Left lung (tissue), 4 donors: ENCODE measurements at regions not wholly inside any gene's neighbourhood (a gene's known extent, or its start where the extent isn't known, plus 50 kb on each side); places are given as distances from the start of the nearest gene placed in this dataset.
"Not testable (repeated sequence)": the region's sequence is repeated elsewhere in the genome, so short reads cannot be mapped to it uniquely, and the experiment has no call there.

Experiments used
- ATAC-seq: fragments of 200-7000 bp; cut with Tn5 transposase; one replicate; pipeline ENCODE4 v1.9.1; 2020; ENCODE audit warnings: moderate library complexity
- DNase-seq, 4 donors: peaks; one replicate each; pipeline ENCODE4 v3.0.0-alpha.2; 2013 to 2020
- H3K27ac ChIP-seq, 2 donors: fragments of 200-600 bp; sonication (generic) in 1 of 2; one replicate each; pipeline versions ENCODE4 v1.5.0 to v1.8.0; 2020 to 2021
- H3K27me3 ChIP-seq, 2 donors: fragments of 200-600 bp; sonication (generic) in 1 of 2; one replicate each; pipeline versions ENCODE4 v1.5.0 to v1.8.0; 2020 to 2021
- H3K36me3 ChIP-seq, 2 donors: fragments of 200-600 bp; sonication (generic) in 1 of 2; one replicate each; pipeline versions ENCODE4 v1.5.0 to v1.8.0; 2020 to 2021
- H3K4me1 ChIP-seq, 2 donors: fragments of 200-600 bp; one replicate each; pipeline ENCODE4 v1.8.0; 2021
- H3K4me3 ChIP-seq, 2 donors: fragments of 200-600 bp; sonication (generic) in 1 of 2; one replicate each; pipeline versions ENCODE4 v1.5.0 to v1.8.0; 2020 to 2021; ENCODE audit warnings: mild to moderate bottlenecking in 1 of 2
- H3K9me3 ChIP-seq, 2 donors: fragments of 200-600 bp; sonication (generic) in 1 of 2; one replicate each; pipeline versions ENCODE4 v1.5.0 to v1.8.0; 2020 to 2021
- CTCF ChIP-seq, 2 donors: fragments of 200-600 bp; sonication (generic) in 1 of 2; IDR thresholded peaks; one replicate each; pipeline versions ENCODE4 v1.5.0 to v1.8.0; 2021; ENCODE audit warnings: antibody characterized with exemption in 2 of 2
- intact Hi-C, 2 donors: fragments of 100-400 bp; cut with DNase I; formaldehyde crosslinking; loops; one replicate each; pipeline versions ENCODE4 v1.11.2 to v1.14.2; 2022
- donor health status: DM: no; HTN: yes; CAD: no.
- donor health status: DM: no; HTN: no; CAD: no.

- ATAC-seq (no peak), DNase-seq (no peak)
- Histone ChIP-seq H3K27me3 (no peaks in the 10 kb centered on the region), H3K4me3 (no peak overlapping the region), H3K4me1 (no peaks in the 10 kb centered on the region), H3K36me3 (no peaks in the 10 kb centered on the region), H3K9me3 (no peaks in the 10 kb centered on the region), H3K27ac (no peak overlapping the region)
- intact Hi-C loops, result no loop called here
- no peak for TF ChIP-seq CTCF (IDR thresholded peaks at IDR 0.05)
These were observed 71.5 kb upstream of the N4BP1 start for GRCh38 chr16:48681520-48681919.

GRCh38 chr16:48680881-48681280, 70.9 kb upstream of the N4BP1 start:
- no peak for ATAC-seq
- Histone ChIP-seq H3K36me3 (no peaks in the 10 kb centered on the region), H3K4me1 (no peaks in the 10 kb centered on the region), H3K4me3 (no peak overlapping the region), H3K27me3 (no peaks in the 10 kb centered on the region), H3K27ac (no peak overlapping the region), H3K9me3 (no peaks in the 10 kb centered on the region)
- no peak for TF ChIP-seq CTCF (IDR thresholded peaks at IDR 0.05)
- no peak for DNase-seq
- intact Hi-C loops, result no loop called here

GRCh38 chr16:48676836-48677235, 66.9 kb upstream of the N4BP1 start:
- H3K4me1 ChIP-seq, result no peaks in the 10 kb centered on the region
- H3K27ac ChIP-seq, result no peak overlapping the region
- DNase-seq (no peak), ATAC-seq (no peak)
- TF ChIP-seq CTCF (IDR thresholded peaks at IDR 0.05), result no peak
- intact Hi-C loops, result no loop called here
- no peaks in the 10 kb centered on the region for H3K36me3 ChIP-seq
- no peaks in the 10 kb centered on the region for H3K9me3 ChIP-seq
- no peak overlapping the region for H3K4me3 ChIP-seq
- no peaks in the 10 kb centered on the region for H3K27me3 ChIP-seq

GRCh38 chr16:48668184-48668583, 58.2 kb upstream of the N4BP1 start:
- DNase-seq, H3K27me3 ChIP-seq, H3K36me3 ChIP-seq, H3K4me1 ChIP-seq, intact Hi-C loops, ATAC-seq, H3K27ac ChIP-seq, H3K4me3 ChIP-seq, H3K9me3 ChIP-seq: not testable (repeated sequence)

- no peaks in the 10 kb centered on the region for H3K27me3 ChIP-seq
- peaks cover 0 to 54% of the 10 kb centered on the region in 2 donors for H3K9me3 ChIP-seq
- no peak for DNase-seq
- H3K27ac ChIP-seq, result no peak overlapping the region
- intact Hi-C loops, result no loop called here
- no peak overlapping the region for H3K4me3 ChIP-seq
- no peaks in the 10 kb centered on the region for H3K4me1 ChIP-seq
- no peak for TF ChIP-seq CTCF (IDR thresholded peaks at IDR 0.05)
- no peak for ATAC-seq
- H3K36me3 ChIP-seq, result no peaks in the 10 kb centered on the region
These were observed 50.0 kb upstream of the N4BP1 start for GRCh38 chr16:48659940-48660339.
